Neural cell (in vitro differentiated cells): ENCODE measurements at regions not wholly inside any gene's neighbourhood (a gene's known extent, or its start where the extent isn't known, plus 50 kb on each side); places are given as distances from the start of the nearest gene placed in this dataset.
"Not testable (repeated sequence)": the region's sequence is repeated elsewhere in the genome, so short reads cannot be mapped to it uniquely, and the experiment has no call there.

Experiments
- EZH2 ChIP-seq: fragments of 200-600, 300-800 bp; shearing (Covaris generic), sonication (generic); IDR thresholded peaks from 2 replicates; pipeline ENCODE4 v1.6.1; 2014; ENCODE audit warnings: antibody characterized with exemption, low read length, borderline replicate concordance, mild to moderate bottlenecking; ENCODE audit not compliant: insufficient read depth, poor library complexity, severe bottlenecking
- TF ChIP-seq, protein P1 (sequence below): fragments of 450-650 bp; IDR thresholded peaks from 2 replicates; pipeline ENCODE4 v1.5.1; 2014; ENCODE audit warnings: antibody characterized with exemption, mild to moderate bottlenecking, moderate library complexity; ENCODE audit not compliant: poor library complexity, severe bottlenecking

DNA sequence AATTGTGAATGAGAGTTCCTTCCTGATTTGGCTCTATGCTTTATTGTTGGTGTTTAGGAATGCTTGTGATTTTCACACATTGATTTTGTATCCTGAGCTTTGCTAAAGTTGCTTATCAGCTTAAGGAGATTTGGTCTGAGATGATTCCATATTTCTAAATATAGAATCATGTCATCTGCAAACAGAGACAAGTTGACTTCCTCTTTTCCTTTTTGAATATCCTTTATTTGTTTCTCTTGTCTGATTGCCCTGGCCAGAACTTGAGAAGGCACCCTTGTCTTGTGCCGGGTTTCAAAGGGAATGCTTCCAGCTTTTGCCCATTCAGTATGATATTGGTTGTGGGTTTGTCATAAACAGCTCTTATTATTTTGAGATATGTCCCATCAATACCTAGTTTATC, 260.6 kb downstream of the TDRD3 start:
- TF ChIP-seq, protein P1, sequence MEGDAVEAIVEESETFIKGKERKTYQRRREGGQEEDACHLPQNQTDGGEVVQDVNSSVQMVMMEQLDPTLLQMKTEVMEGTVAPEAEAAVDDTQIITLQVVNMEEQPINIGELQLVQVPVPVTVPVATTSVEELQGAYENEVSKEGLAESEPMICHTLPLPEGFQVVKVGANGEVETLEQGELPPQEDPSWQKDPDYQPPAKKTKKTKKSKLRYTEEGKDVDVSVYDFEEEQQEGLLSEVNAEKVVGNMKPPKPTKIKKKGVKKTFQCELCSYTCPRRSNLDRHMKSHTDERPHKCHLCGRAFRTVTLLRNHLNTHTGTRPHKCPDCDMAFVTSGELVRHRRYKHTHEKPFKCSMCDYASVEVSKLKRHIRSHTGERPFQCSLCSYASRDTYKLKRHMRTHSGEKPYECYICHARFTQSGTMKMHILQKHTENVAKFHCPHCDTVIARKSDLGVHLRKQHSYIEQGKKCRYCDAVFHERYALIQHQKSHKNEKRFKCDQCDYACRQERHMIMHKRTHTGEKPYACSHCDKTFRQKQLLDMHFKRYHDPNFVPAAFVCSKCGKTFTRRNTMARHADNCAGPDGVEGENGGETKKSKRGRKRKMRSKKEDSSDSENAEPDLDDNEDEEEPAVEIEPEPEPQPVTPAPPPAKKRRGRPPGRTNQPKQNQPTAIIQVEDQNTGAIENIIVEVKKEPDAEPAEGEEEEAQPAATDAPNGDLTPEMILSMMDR: not testable (repeated sequence)
- not testable (repeated sequence) for TF ChIP-seq EZH2
